Stimulated activated naive CD4-positive, alpha-beta T cell (primary cell): ENCODE measurements at regions not wholly inside any gene's neighbourhood (a gene's known extent, or its start where the extent isn't known, plus 50 kb on each side); places are given as distances from the start of the nearest gene placed in this dataset.
"Not testable (repeated sequence)": the region's sequence is repeated elsewhere in the genome, so short reads cannot be mapped to it uniquely, and the experiment has no call there.

Experiments used
- DNase-seq, 6 experiments: peaks; one replicate each; lab custom pipeline; 2025; lab: John Stamatoyannopoulos, UW

GRCh38 chr13:24931450-24932251 lies 164.3 kb upstream of the PABPC3 start:
- no peak for DNase-seq

- not testable (repeated sequence) for DNase-seq
Measured at GRCh38 chr13:24933106-24934023, 162.6 kb upstream of the PABPC3 start.

GRCh38 chr13:24934024-24934385 lies 161.9 kb upstream of the PABPC3 start:
- not testable (repeated sequence) for DNase-seq

- DNase-seq: no peak
Measured at GRCh38 chr13:24938966-24939365, 157.0 kb upstream of the PABPC3 start.

- DNase-seq: not testable (repeated sequence)
Measured at GRCh38 chr13:24941023-24941713, 154.8 kb upstream of the PABPC3 start.

GRCh38 chr13:24943136-24943535 lies 152.8 kb upstream of the PABPC3 start:
- no peak for DNase-seq

GRCh38 chr13:24944073-24944472 lies 151.9 kb upstream of the PABPC3 start:
- not testable (repeated sequence) for DNase-seq

- DNase-seq: not testable (repeated sequence)
Measured at GRCh38 chr13:24948977-24949376, 147.0 kb upstream of the PABPC3 start.

GRCh38 chr13:24950611-24951010 lies 145.3 kb upstream of the PABPC3 start:
- not testable (repeated sequence) for DNase-seq

- not testable (repeated sequence) for DNase-seq
Measured at GRCh38 chr13:24967970-24968369, 128.0 kb upstream of the PABPC3 start.

- peak in 1 of 6 experiments; percentile 4 for DNase-seq
Measured at GRCh38 chr13:24968416-24968815, 127.5 kb upstream of the PABPC3 start.

GRCh38 chr13:24973102-24973501 lies 122.8 kb upstream of the PABPC3 start:
- not testable (repeated sequence) for DNase-seq

GRCh38 chr13:24981181-24981803 lies 114.6 kb upstream of the PABPC3 start:
- not testable (repeated sequence) for DNase-seq

- no peak for DNase-seq
Measured at GRCh38 chr13:24982333-24982999, 113.5 kb upstream of the PABPC3 start.

GRCh38 chr13:24983094-24983493 lies 112.8 kb upstream of the PABPC3 start:
- no peak for DNase-seq

- no peak for DNase-seq
Measured at GRCh38 chr13:24984134-24984533, 111.8 kb upstream of the PABPC3 start.

GRCh38 chr13:24985107-24985506 lies 110.8 kb upstream of the PABPC3 start:
- DNase-seq: no peak

GRCh38 chr13:24985896-24986295 lies 110.0 kb upstream of the PABPC3 start:
- DNase-seq: no peak

GRCh38 chr13:24986826-24987225 lies 109.1 kb upstream of the PABPC3 start:
- no peak for DNase-seq

GRCh38 chr13:24989959-24990358 lies 106.0 kb upstream of the PABPC3 start:
- not testable (repeated sequence) for DNase-seq

GRCh38 chr13:24992946-24993345 lies 103.0 kb upstream of the PABPC3 start:
- DNase-seq: not testable (repeated sequence)
